NOMO-1 treated with DMSO at 0.1 percent for 48 hours (cell line): ENCODE measurements at regions not wholly inside any gene's neighbourhood (a gene's known extent, or its start where the extent isn't known, plus 50 kb on each side); places are given as distances from the start of the nearest gene placed in this dataset.

Experiments used
- DNase-seq: peaks from one replicate; lab custom pipeline; 2025; ENCODE audit not compliant: unreplicated experiment; lab: John Stamatoyannopoulos, UW

- no peak for DNase-seq
Observed at GRCh38 chr15:58235961-58236360, 97.8 kb downstream of the AQP9 start.

GRCh38 chr15:58240191-58240932, 102.2 kb downstream of the AQP9 start:
- DNase-seq, result no peak

- DNase-seq, result no peak
Observed at GRCh38 chr15:58241872-58242271, 103.7 kb downstream of the AQP9 start.

GRCh38 chr15:58243070-58243469, 104.9 kb downstream of the AQP9 start:
- DNase-seq, result peak; percentile 11

- DNase-seq, result no peak
Observed at GRCh38 chr15:58244536-58244935, 106.4 kb downstream of the AQP9 start.

GRCh38 chr15:58246041-58246440, 107.9 kb downstream of the AQP9 start:
- DNase-seq, result no peak

GRCh38 chr15:58247855-58248842, 110.0 kb downstream of the AQP9 start:
- peak; percentile 96 for DNase-seq

- DNase-seq, result no peak
Observed at GRCh38 chr15:58249646-58250312, 111.6 kb downstream of the AQP9 start.

- no peak for DNase-seq
Observed at GRCh38 chr15:58252586-58253323, 114.6 kb downstream of the AQP9 start.

DNA sequence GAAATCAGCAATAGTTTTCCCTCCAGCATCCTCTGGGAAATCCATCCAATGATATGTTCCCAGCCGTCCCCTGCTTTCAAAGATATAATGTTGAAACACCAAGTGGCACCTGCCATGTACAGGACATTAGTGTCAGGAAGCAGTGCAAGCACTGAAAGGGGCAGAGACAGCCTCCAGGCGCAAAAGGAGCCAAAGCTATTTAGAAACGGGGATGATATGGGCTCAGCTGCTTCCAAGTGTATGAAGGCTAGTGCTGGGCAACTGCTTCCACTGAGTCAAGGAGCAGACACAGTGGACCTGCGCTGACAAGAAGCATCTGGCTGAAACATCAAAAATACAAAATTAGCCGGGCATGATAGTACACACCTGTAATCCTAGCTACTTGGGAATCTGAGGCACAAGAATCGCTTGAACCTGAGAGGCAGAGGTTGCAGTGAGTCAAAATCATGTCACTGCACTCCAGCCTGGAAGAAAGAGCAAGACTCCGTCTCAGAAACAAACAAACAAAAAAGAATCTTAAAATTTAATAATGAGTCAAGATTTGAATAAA, 119.7 kb downstream of the AQP9 start:
- no peak for DNase-seq

DNA sequence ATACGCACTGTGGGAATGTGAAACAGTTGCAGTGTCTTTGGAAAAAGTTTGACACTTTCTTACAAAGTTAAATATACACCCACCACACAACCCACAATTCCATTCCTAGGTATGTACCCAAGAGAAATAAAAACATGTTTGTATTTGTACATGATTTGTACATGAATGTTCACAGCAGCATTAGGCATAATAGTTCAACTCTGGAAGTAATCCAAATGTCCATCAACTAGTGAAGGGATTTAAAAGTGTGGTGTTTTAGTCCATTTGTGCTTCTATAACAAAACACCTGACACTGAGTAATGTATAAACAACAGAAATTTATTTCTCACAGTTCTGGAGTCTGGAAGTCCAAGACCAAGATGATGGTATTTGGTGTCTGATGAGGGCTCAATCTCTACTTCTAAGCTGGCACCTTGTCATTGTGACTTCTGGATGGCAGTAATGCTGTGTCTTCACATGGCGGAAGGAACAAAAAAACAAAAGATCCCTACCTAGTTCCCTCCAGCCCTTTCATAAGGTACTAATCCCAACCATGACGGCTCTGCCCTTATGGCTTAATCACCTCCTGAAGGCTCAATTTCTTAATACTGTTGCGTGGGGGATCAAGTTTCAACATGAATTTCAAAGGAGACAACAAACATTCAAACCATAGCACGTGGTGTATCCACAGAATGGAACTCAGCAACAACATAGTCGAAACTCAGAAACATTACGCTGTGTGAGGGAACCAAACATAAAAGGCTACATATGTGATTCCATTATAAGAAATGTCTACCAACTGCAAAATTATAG, 120.5 kb downstream of the AQP9 start:
- no peak for DNase-seq

DNA sequence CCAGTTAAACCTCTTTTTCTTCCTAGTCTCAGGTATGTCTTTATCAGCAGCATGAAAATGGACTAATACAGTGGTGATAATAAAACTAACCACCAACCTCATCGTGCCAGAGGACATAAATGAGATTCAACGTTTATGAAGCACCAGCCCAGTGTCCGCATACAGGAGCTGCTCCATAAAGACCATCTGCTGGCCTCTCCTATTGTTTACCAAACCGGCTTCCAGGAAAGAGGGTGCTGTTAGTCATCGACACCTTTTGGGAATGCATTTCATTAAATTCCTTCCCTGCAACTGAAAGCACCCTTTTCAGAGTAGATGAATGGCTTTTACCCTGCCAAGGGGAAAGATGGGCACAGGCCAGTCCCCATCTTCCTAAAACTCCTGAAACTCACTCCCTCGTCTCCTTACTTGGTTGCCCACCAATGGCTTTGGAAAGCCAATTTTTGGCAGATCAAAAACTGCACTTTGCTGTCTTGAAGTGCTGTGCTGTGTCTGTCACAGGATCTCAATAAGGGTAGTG, 122.1 kb downstream of the AQP9 start:
- no peak for DNase-seq

DNA sequence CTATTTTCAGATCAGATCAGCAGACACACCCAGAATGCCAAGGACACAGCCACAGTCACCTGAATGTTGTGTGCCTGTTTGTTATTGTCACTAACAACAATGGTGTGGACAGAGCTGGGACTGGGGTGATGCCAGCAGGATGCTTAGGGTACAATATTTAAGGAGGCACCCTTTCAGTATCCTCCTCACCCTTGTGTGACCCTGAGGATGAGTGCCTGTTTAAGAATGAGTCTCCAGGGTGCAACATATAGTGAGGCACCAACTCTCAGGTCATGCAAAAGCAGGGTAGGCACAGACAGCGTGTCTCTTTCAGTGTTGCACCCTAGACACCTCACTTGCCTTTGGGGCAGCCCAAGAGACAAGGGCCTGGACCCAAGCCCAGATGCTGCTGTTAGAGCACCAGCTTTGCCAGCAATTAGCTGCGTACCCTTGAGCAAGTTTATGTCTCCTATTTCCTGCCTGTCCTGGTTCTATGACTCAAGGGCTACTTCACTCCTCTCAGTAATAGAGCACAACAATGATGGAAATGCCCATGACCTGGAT, 122.6 kb downstream of the AQP9 start:
- no peak for DNase-seq

GRCh38 chr15:58261368-58261767, 123.2 kb downstream of the AQP9 start:
- DNase-seq, result no peak

GRCh38 chr15:58264053-58264971, 126.1 kb downstream of the AQP9 start:
- DNase-seq, result no peak

DNA sequence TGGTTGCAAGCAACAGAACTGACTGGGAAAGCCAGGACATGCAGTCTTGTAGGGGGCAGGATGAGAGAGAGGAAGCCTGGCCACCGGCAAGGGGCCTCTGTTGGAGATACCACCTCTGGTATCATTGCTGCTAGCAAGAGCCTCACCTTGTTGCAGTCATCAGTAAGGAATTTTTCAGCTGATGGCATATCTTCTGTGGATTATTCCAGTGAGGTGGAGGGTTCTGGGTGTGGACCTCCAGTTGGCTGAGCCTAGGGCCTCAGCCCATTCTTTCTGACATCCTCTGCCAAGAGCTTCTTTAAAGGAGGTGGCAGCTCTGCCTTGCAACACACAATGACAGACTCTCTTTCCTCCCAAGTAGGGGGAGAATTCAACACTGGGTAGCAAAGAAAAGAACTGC, 128.9 kb downstream of the AQP9 start:
- DNase-seq, result no peak

DNA sequence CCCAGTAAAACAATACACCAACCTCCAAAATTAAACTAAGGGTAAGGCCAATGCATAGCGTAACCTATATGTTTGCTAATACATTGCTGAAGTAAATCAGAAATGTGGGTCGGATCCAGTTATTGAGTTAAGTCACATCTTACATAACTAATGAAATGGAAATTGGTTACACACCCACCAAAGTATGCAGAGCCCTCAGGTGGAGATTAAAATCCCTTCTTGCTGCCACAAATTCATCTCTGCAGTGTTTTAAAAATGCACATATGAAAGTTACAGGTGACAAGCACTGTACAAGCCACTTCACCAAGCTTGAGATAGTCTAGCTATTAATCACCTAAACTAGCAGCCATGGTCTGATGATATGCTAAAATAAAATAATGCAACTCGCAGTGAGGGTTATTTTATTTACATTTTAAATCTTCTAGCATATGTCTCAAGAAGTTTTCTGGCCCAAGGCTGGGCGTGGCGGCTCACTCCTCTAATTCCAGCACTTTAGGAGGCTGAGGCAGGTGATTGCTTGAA, 130.6 kb downstream of the AQP9 start:
- DNase-seq, result no peak
